Fibroblast of skin of scalp (primary cell): ENCODE measurements at regions not wholly inside any gene's neighbourhood (a gene's known extent, or its start where the extent isn't known, plus 50 kb on each side); places are given as distances from the start of the nearest gene placed in this dataset.
A peak's percentile ranks its signal among the peaks of the same experiment; 100 is the strongest.

Experiments
- DNase-seq: peaks from one replicate; pipeline ENCODE4 v3.0.0-alpha.2; 2013

DNA sequence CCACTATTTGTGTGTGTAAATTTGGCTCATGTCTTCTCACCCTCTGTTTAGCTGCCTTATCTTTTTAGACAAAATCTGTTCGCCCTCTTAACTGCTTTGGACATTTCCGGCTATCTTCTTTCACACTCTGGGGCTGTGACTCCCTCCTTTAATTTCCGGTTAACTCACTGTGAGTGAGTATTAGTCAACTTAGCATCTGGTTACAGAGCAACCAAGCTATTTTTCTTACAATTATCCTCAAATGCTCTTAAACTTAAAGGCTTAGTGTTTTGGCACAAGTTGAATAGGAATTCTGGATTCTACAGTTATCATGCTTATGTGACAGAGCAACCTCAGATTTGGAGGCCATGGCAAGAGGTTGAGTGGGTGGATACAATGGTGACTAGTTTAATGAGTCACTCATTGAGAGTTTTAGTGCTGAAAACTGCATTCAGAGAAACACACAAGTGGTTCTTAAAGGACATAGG, 177.6 kb upstream of the SEMA3A start:
- DNase-seq: peak; percentile 63

- DNase-seq: no peak
Observed at GRCh38 chr7:84370114-84370513, 175.5 kb upstream of the SEMA3A start.

- no peak for DNase-seq
Observed at GRCh38 chr7:84368122-84368521, 173.5 kb upstream of the SEMA3A start.

DNA sequence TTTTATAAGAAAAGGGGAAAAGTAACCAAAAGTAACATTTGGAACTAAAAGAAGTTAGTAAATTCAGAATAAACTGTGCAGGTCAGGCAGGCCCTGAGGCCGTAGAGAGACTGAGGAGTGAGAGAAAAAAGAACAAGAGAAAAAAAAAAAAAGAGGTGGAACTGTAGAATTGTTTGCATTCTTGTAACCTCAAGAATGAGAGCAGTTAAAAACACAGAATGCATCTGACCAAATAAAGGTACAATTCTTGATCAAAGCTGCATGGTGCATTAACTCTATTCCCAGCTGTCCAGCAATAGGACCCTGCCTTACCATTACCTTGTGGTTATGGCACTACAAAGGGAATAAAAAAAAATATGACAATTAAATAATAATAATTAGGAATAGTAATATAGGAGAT, 170.1 kb upstream of the SEMA3A start:
- peak; percentile 31 for DNase-seq

DNA sequence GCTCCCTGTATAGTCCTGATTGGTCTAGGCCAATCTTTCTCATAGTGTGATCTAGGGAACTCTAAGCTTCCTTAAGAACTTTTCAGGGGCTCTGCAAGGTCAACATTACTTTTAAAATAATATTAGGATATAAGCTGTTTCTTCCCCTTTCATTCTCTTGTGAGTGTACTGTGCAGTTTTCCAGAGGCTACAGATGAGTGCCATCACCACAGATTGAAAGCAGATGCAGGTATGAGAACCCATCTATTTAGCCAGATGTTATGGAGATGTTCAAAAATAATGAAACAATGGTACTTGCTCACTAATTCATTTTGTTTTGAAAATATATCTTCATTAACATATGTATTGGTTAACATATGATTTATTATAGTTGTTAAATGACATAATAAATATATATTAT, 169.2 kb upstream of the SEMA3A start:
- no peak for DNase-seq

- DNase-seq: no peak
Observed at GRCh38 chr7:84362828-84363227, 168.2 kb upstream of the SEMA3A start.

- no peak for DNase-seq
Observed at GRCh38 chr7:84362360-84362759, 167.8 kb upstream of the SEMA3A start.

- DNase-seq: peak; percentile 3
Observed at GRCh38 chr7:84354866-84355265, 160.3 kb upstream of the SEMA3A start.

DNA sequence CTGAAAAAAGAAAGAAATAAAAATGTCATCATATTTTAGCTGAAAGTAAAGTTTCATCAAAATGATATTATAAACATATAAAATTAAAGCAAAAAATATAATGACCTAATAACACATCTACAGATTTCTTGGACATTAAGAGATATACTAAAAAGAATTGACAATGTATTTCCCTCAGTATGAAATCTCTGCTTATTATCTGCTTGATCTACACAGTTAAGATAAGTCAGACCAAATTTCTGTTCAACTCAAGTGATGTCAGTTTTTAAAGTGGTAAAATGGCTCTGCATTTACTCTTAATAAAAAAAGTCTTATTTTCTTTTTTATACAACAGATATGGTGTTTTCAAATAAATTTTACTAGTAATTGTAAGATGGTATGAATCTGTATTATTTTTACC, 159.4 kb upstream of the SEMA3A start:
- DNase-seq: no peak

DNA sequence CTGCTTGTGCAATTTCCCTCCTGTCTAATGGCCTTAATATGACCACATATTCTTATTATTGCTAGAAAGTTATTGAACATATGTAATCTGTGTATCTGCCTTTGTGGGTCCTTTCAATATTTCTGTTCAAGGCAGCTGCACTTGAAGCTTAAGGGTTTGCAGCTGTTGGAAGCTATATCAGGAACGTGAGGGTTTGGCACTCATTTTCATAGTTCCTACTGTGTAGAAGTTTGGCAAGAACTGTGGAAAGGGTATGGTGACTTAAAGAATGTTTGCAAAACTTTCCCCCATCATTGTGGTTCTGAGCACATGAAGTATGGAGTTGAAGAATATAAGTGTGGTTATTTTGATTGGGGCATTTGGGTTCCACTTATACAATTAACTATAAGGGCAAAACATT, 144.7 kb upstream of the SEMA3A start:
- peak; percentile 29 for DNase-seq

DNA sequence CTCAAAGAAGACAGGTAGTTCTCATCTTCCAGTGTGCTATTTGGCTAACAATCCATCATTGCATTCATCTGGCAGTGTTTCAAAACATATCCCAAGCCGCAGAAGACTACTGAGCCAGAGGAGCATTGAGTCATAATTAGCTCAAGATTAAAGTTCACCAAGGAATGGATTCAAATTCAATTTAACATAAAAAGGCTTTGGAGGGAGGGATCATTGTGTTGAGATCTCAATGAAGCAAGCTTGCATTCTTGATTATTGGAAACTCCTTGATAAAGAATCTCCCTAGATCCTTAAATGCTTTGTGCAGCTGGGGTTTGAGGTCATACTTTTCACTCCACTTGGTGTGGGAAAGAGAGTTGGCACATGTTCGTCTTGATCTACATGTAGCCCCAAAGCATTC, 142.8 kb upstream of the SEMA3A start:
- peak; percentile 28 for DNase-seq

GRCh38 chr7:84336766-84337165, 142.2 kb upstream of the SEMA3A start:
- no peak for DNase-seq

DNA sequence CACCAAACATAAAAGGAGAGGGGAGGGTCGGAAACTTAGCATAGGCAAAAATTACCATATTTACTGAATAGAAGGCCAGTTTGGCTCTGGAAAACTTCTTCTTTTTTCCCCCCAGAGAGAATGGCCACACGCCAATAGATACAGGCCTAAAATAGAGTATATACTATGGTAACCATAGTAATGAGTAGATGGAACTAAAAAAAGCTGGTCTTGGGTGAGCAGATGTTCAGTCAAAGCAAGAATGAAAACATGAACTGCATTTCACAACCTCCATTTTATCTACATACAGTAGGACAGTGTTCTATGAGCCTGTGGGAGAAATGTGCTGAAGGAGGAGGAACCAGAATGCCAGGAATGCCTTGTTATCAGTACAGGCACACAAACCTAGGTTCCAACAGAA, 141.7 kb upstream of the SEMA3A start:
- DNase-seq: peak; percentile 39

GRCh38 chr7:84331616-84332015, 137.0 kb upstream of the SEMA3A start:
- peak; percentile 3 for DNase-seq

DNA sequence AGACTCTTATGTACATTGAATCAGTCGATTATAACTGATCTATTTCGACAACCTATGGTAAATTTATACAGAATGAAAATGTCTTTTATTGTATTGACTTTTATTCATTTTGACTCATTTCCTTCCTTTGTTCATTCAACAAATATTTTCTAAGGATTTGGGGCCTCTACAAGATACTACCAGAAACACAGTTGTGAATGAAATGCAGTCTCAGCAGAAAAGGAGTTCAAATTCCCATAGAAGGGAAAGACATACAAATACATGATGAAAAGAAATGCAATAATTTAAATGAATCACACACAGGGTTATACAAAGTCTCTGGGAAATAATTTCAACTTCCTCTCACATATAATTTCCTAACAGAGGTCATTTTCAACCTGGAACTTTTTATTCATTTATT, 134.0 kb upstream of the SEMA3A start:
- peak; percentile 11 for DNase-seq

DNA sequence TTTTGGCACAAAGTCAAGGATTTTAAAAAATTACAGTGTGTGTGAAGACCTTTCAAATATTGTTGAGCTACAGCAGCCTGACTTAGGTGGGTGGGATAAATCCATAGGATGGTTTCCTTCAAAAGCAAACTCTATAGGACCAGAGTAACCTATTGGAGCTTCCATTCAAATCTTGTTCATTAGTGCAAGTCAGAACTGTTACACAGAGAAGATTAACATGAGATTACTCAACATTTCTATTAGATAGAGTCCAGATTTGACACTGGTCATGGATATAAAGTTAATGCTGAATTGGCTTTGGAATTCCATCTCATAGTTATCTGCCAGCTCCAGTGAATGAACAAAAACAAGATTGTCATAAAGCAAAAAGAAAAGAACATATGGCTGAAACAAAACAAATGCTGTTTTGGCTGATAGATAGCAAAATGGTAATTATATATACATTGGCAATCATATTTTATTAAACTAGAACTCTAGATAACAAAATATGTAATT, 129.6 kb upstream of the SEMA3A start:
- no peak for DNase-seq

- peak; percentile 73 for DNase-seq
Observed at GRCh38 chr7:84317536-84317935, 122.9 kb upstream of the SEMA3A start.

DNA sequence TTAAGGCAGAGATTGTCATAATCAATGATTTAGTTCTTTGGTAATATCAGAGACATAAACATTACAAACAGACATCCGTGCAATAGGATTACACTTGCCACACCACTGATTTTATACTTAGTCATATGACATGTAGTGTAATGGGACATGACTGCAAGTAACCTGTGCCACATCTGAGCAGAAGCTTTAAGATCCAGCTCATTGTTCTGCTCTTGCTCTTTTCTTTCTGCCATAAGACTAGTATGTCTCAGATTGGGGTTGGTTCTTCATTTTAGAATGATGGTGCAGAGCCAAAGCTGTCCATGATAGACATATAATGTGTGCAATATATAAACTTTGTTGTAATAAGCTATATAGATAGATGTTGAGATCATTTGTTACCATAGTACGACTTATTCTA, 119.7 kb upstream of the SEMA3A start:
- DNase-seq: no peak

DNA sequence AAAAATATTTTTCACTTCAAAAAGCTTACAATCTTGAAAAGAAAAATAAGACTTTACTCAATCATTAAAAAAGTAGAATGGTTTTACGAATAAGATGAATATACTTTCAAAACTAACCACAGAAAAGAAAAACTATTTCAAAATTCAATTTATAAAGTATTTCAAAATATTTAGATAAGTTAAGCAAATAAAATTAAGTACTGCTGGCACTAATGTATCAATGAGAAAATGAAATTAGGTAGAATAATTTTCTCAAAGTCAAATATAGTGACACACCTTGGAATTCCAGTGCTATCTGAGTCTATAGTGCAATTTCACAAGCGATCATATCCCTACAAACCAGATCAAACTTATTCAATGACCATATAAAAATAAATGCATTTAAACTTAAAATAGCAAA, 109.8 kb upstream of the SEMA3A start:
- DNase-seq: no peak

GRCh38 chr7:84302949-84303348, 108.4 kb upstream of the SEMA3A start:
- no peak for DNase-seq

DNA sequence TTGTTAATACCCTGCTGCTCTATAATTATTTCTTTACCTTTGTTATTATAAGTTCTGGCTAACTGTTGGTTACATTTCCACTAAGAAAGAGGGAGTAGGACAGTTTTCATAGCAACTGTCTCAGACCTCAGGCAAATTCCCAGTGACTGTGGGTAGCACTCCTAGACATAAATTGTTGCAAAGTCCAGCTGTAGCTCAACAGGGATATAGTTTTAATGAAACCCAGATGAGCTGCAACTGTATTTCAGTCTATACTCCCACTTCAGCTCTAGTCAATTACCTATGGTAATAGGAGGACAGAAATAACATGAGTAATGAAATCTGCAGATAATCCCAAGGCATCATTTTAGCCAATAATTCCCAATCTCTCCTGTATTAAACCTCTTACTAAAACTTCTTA, 103.0 kb upstream of the SEMA3A start:
- peak; percentile 6 for DNase-seq

- peak; percentile 2 for DNase-seq
Observed at GRCh38 chr7:84294847-84295455, 100.4 kb upstream of the SEMA3A start.

GRCh38 chr7:84294391-84294790, 99.8 kb upstream of the SEMA3A start:
- DNase-seq: no peak

GRCh38 chr7:84291756-84292155, 97.2 kb upstream of the SEMA3A start:
- DNase-seq: no peak

- no peak for DNase-seq
Observed at GRCh38 chr7:84283798-84284197, 89.2 kb upstream of the SEMA3A start.
